IPS-NIHi11 (cell line): ENCODE measurements at regions not wholly inside any gene's neighbourhood (a gene's known extent, or its start where the extent isn't known, plus 50 kb on each side); places are given as distances from the start of the nearest gene placed in this dataset.

Experiments
- DNase-seq: peaks from one replicate; pipeline ENCODE4 v3.0.0; 2012; ENCODE audit warnings: mixed read lengths, low spot score

GRCh38 chr4:11051181-11051580 lies 366.6 kb upstream of the CLNK start:
- no peak for DNase-seq

- DNase-seq, result no peak
Observed at GRCh38 chr4:11050766-11051165, 366.2 kb upstream of the CLNK start.

- no peak for DNase-seq
Observed at GRCh38 chr4:11049001-11049400, 364.4 kb upstream of the CLNK start.

- DNase-seq, result no peak
Observed at GRCh38 chr4:11042760-11043159, 358.2 kb upstream of the CLNK start.

- DNase-seq, result no peak
Observed at GRCh38 chr4:11039634-11040131, 355.1 kb upstream of the CLNK start.

GRCh38 chr4:11038926-11039325 lies 354.4 kb upstream of the CLNK start:
- no peak for DNase-seq

GRCh38 chr4:11037637-11038036 lies 353.1 kb upstream of the CLNK start:
- no peak for DNase-seq

GRCh38 chr4:11028334-11028733 lies 343.8 kb upstream of the CLNK start:
- no peak for DNase-seq

GRCh38 chr4:11021333-11021732 lies 336.8 kb upstream of the CLNK start:
- no peak for DNase-seq

GRCh38 chr4:11019451-11020240 lies 335.1 kb upstream of the CLNK start:
- DNase-seq, result no peak

- no peak for DNase-seq
Observed at GRCh38 chr4:11014199-11014598, 329.6 kb upstream of the CLNK start.

GRCh38 chr4:11013094-11013664 lies 328.6 kb upstream of the CLNK start:
- DNase-seq, result no peak

GRCh38 chr4:11011249-11011648 lies 326.7 kb upstream of the CLNK start:
- no peak for DNase-seq

- no peak for DNase-seq
Observed at GRCh38 chr4:11010624-11011023, 326.1 kb upstream of the CLNK start.

- no peak for DNase-seq
Observed at GRCh38 chr4:11009281-11009680, 324.7 kb upstream of the CLNK start.

GRCh38 chr4:11005300-11005699 lies 320.7 kb upstream of the CLNK start:
- no peak for DNase-seq

- peak; percentile 18 for DNase-seq
Observed at GRCh38 chr4:11004818-11005217, 320.2 kb upstream of the CLNK start.

GRCh38 chr4:11002961-11003360 lies 318.4 kb upstream of the CLNK start:
- DNase-seq, result no peak

GRCh38 chr4:10998846-10999245 lies 314.3 kb upstream of the CLNK start:
- DNase-seq, result no peak

GRCh38 chr4:10984815-10985214 lies 300.2 kb upstream of the CLNK start:
- DNase-seq, result no peak

- DNase-seq, result no peak
Observed at GRCh38 chr4:10983885-10984640, 299.5 kb upstream of the CLNK start.

GRCh38 chr4:10983268-10983667 lies 298.7 kb upstream of the CLNK start:
- DNase-seq, result no peak

- peak; percentile 57 for DNase-seq
Observed at GRCh38 chr4:10982305-10982704, 297.7 kb upstream of the CLNK start.
